ENCODE measurements at regions not wholly inside any gene's neighbourhood (a gene's known extent, or its start where the extent isn't known, plus 50 kb on each side); places are given as distances from the start of the nearest gene placed in this dataset.

GRCh38 chr12:20967756-20968155, 157.3 kb downstream of the SLCO1B3 start:
- Histone ChIP-seq H3K4me3 (ENCODE audit: low read length in 2 of 2) (no peak overlapping the region), H3K9me3 (ENCODE audit: control insufficient read depth, low read length) (peaks cover 1% of the 10 kb centered on the region), H3K27ac (ENCODE audit: low read depth in 1 of 2, low read length in 2 of 2) (no peak overlapping the region), H3K4me1 (ENCODE audit: control insufficient read depth in 1 of 2, insufficient read depth in 2 of 2, low read length in 2 of 2) (no peaks in the 10 kb centered on the region), H3K36me3 (ENCODE audit: control insufficient read depth in 1 of 2, insufficient read depth in 2 of 2, low read length in 1 of 2) (no peaks in the 10 kb centered on the region), H3K27me3 (ENCODE audit: control insufficient read depth in 1 of 2, insufficient read depth in 2 of 2, low read length in 1 of 2) (no peaks in the 10 kb centered on the region)
- ATAC-seq (ENCODE audit: low FRiP score) (no peak), DNase-seq (no peak)
- intact Hi-C loops (cut with DNase I): no loop called here
- WGBS, 2 donors: 38% methylated on average over 1 of the region's 1 CpG

- Histone ChIP-seq H3K27ac (ENCODE audit: low read depth in 1 of 2, low read length in 2 of 2) (no peak overlapping the region), H3K36me3 (ENCODE audit: control insufficient read depth in 1 of 2, insufficient read depth in 2 of 2, low read length in 1 of 2) (no peaks in the 10 kb centered on the region), H3K9me3 (ENCODE audit: control insufficient read depth, low read length) (peaks cover 1% of the 10 kb centered on the region), H3K4me1 (ENCODE audit: control insufficient read depth in 1 of 2, insufficient read depth in 2 of 2, low read length in 2 of 2) (no peaks in the 10 kb centered on the region), H3K4me3 (ENCODE audit: low read length in 2 of 2) (no peak overlapping the region), H3K27me3 (ENCODE audit: control insufficient read depth in 1 of 2, insufficient read depth in 2 of 2, low read length in 1 of 2) (no peaks in the 10 kb centered on the region)
- ATAC-seq (ENCODE audit: low FRiP score): no peak
- 39 to 41% methylated on average over 4 of the region's 4 CpGs for WGBS, 2 donors
- intact Hi-C loops (cut with DNase I): no loop called here
- no peak for DNase-seq
Measured at GRCh38 chr12:20969766-20970165, 159.3 kb downstream of the SLCO1B3 start.

GRCh38 chr12:20985399-20985798, 145.6 kb upstream of the SLCO1B1 start:
- 57 to 77% methylated on average over 1 of the region's 1 CpG for WGBS, 2 donors
- H3K9me3 ChIP-seq (ENCODE audit: control insufficient read depth, low read length): no peaks in the 10 kb centered on the region
- no peaks in the 10 kb centered on the region for H3K36me3 ChIP-seq (ENCODE audit: control insufficient read depth in 1 of 2, insufficient read depth in 2 of 2, low read length in 1 of 2)
- intact Hi-C loops (cut with DNase I): no loop called here
- H3K4me1 ChIP-seq (ENCODE audit: control insufficient read depth in 1 of 2, insufficient read depth in 2 of 2, low read length in 2 of 2): no peaks in the 10 kb centered on the region
- DNase-seq (no peak), ATAC-seq (ENCODE audit: low FRiP score) (no peak)
- H3K4me3 ChIP-seq (ENCODE audit: low read length in 2 of 2): no peak overlapping the region
- no peaks in the 10 kb centered on the region for H3K27me3 ChIP-seq (ENCODE audit: control insufficient read depth in 1 of 2, insufficient read depth in 2 of 2, low read length in 1 of 2)
- no peak overlapping the region for H3K27ac ChIP-seq (ENCODE audit: low read depth in 1 of 2, low read length in 2 of 2)

GRCh38 chr12:21001778-21002177, 129.2 kb upstream of the SLCO1B1 start:
- Histone ChIP-seq H3K4me3 (ENCODE audit: low read length in 2 of 2) (no peak overlapping the region), H3K36me3 (ENCODE audit: control insufficient read depth in 1 of 2, insufficient read depth in 2 of 2, low read length in 1 of 2) (no peaks in the 10 kb centered on the region), H3K27me3 (ENCODE audit: control insufficient read depth in 1 of 2, insufficient read depth in 2 of 2, low read length in 1 of 2) (peaks cover 0 to 3% of the 10 kb centered on the region in 2 donors), H3K27ac (ENCODE audit: low read depth in 1 of 2, low read length in 2 of 2) (no peak overlapping the region), H3K4me1 (ENCODE audit: control insufficient read depth in 1 of 2, insufficient read depth in 2 of 2, low read length in 2 of 2) (no peaks in the 10 kb centered on the region), H3K9me3 (ENCODE audit: control insufficient read depth, low read length) (peaks cover 2% of the 10 kb centered on the region)
- ATAC-seq (ENCODE audit: low FRiP score) (no peak), DNase-seq (no peak)
- intact Hi-C loops (cut with DNase I): no loop called here
- 87 to 88% methylated on average over 2 of the region's 2 CpGs for WGBS, 2 donors

GRCh38 chr12:21025656-21026055, 105.3 kb upstream of the SLCO1B1 start:
- intact Hi-C loops (cut with DNase I): no loop called here
- H3K9me3 ChIP-seq (ENCODE audit: control insufficient read depth, low read length): no peaks in the 10 kb centered on the region
- no peaks in the 10 kb centered on the region for H3K27me3 ChIP-seq (ENCODE audit: control insufficient read depth in 1 of 2, insufficient read depth in 2 of 2, low read length in 1 of 2)
- no peaks in the 10 kb centered on the region for H3K36me3 ChIP-seq (ENCODE audit: control insufficient read depth in 1 of 2, insufficient read depth in 2 of 2, low read length in 1 of 2)
- H3K27ac ChIP-seq (ENCODE audit: low read depth in 1 of 2, low read length in 2 of 2): no peak overlapping the region
- no peak overlapping the region for H3K4me3 ChIP-seq (ENCODE audit: low read length in 2 of 2)
- H3K4me1 ChIP-seq (ENCODE audit: control insufficient read depth in 1 of 2, insufficient read depth in 2 of 2, low read length in 2 of 2): no peaks in the 10 kb centered on the region
- WGBS, 2 donors: 67 to 80% methylated on average over 1 of the region's 1 CpG
- ATAC-seq (ENCODE audit: low FRiP score) (no peak), DNase-seq (no peak)

GRCh38 chr12:21026302-21026701, 104.7 kb upstream of the SLCO1B1 start:
- 16 to 25% methylated on average over 3 of the region's 3 CpGs for WGBS, 2 donors
- no peaks in the 10 kb centered on the region for H3K27me3 ChIP-seq (ENCODE audit: control insufficient read depth in 1 of 2, insufficient read depth in 2 of 2, low read length in 1 of 2)
- intact Hi-C loops (cut with DNase I): no loop called here
- no peaks in the 10 kb centered on the region for H3K9me3 ChIP-seq (ENCODE audit: control insufficient read depth, low read length)
- no peak overlapping the region for H3K4me3 ChIP-seq (ENCODE audit: low read length in 2 of 2)
- H3K4me1 ChIP-seq (ENCODE audit: control insufficient read depth in 1 of 2, insufficient read depth in 2 of 2, low read length in 2 of 2): no peaks in the 10 kb centered on the region
- DNase-seq: no peak
- H3K27ac ChIP-seq (ENCODE audit: low read depth in 1 of 2, low read length in 2 of 2): no peak overlapping the region
- no peaks in the 10 kb centered on the region for H3K36me3 ChIP-seq (ENCODE audit: control insufficient read depth in 1 of 2, insufficient read depth in 2 of 2, low read length in 1 of 2)
- ATAC-seq (ENCODE audit: low FRiP score): no peak

- DNase-seq: peak in 1 of 2 donors; percentile 56
- H3K36me3 ChIP-seq (ENCODE audit: control insufficient read depth in 1 of 2, insufficient read depth in 2 of 2, low read length in 1 of 2): no peaks in the 10 kb centered on the region
- WGBS, 2 donors: 20 to 23% methylated on average over 4 of the region's 4 CpGs
- no peak for ATAC-seq (ENCODE audit: low FRiP score)
- no peaks in the 10 kb centered on the region for H3K27me3 ChIP-seq (ENCODE audit: control insufficient read depth in 1 of 2, insufficient read depth in 2 of 2, low read length in 1 of 2)
- intact Hi-C loops (cut with DNase I): no loop called here
- no peak overlapping the region for H3K4me3 ChIP-seq (ENCODE audit: low read length in 2 of 2)
- H3K27ac ChIP-seq (ENCODE audit: low read depth in 1 of 2, low read length in 2 of 2): no peak overlapping the region
- H3K9me3 ChIP-seq (ENCODE audit: control insufficient read depth, low read length): no peaks in the 10 kb centered on the region
- H3K4me1 ChIP-seq (ENCODE audit: control insufficient read depth in 1 of 2, insufficient read depth in 2 of 2, low read length in 2 of 2): peaks cover 2 to 3% of the 10 kb centered on the region in 2 donors
Measured at GRCh38 chr12:21054334-21054733, 76.7 kb upstream of the SLCO1B1 start.

GRCh38 chr12:21065845-21066244, 65.1 kb upstream of the SLCO1B1 start:
- intact Hi-C loops (cut with DNase I): loop anchor here (5.0 to 10.0 kb wide), 4 partner anchors 121 to 421 kb away; no protein-coding TSS in a partner anchor
- Histone ChIP-seq H3K4me3 (ENCODE audit: low read length in 2 of 2) (no peak overlapping the region), H3K36me3 (ENCODE audit: control insufficient read depth in 1 of 2, insufficient read depth in 2 of 2, low read length in 1 of 2) (no peaks in the 10 kb centered on the region), H3K27me3 (ENCODE audit: control insufficient read depth in 1 of 2, insufficient read depth in 2 of 2, low read length in 1 of 2) (no peaks in the 10 kb centered on the region), H3K9me3 (ENCODE audit: control insufficient read depth, low read length) (no peaks in the 10 kb centered on the region), H3K4me1 (ENCODE audit: control insufficient read depth in 1 of 2, insufficient read depth in 2 of 2, low read length in 2 of 2) (no peaks in the 10 kb centered on the region), H3K27ac (ENCODE audit: low read depth in 1 of 2, low read length in 2 of 2) (no peak overlapping the region)
- no peak for ATAC-seq (ENCODE audit: low FRiP score)
- DNase-seq: no peak

GRCh38 chr12:21073129-21073528, 57.9 kb upstream of the SLCO1B1 start:
- no peaks in the 10 kb centered on the region for H3K27me3 ChIP-seq (ENCODE audit: control insufficient read depth in 1 of 2, insufficient read depth in 2 of 2, low read length in 1 of 2)
- 70 to 73% methylated on average over 2 of the region's 2 CpGs for WGBS, 2 donors
- H3K4me1 ChIP-seq (ENCODE audit: control insufficient read depth in 1 of 2, insufficient read depth in 2 of 2, low read length in 2 of 2): no peaks in the 10 kb centered on the region
- peak in 1 of 2 donors; percentile 37 for DNase-seq
- H3K9me3 ChIP-seq (ENCODE audit: control insufficient read depth, low read length): no peaks in the 10 kb centered on the region
- ATAC-seq (ENCODE audit: low FRiP score): no peak
- intact Hi-C loops (cut with DNase I): no loop called here
- H3K4me3 ChIP-seq (ENCODE audit: low read length in 2 of 2): no peak overlapping the region
- H3K36me3 ChIP-seq (ENCODE audit: control insufficient read depth in 1 of 2, insufficient read depth in 2 of 2, low read length in 1 of 2): no peaks in the 10 kb centered on the region
- H3K27ac ChIP-seq (ENCODE audit: low read depth in 1 of 2, low read length in 2 of 2): no peak overlapping the region

Measured in aorta (tissue), 5 donors.